Naive B cell (primary cell): ENCODE measurements at regions not wholly inside any gene's neighbourhood (a gene's known extent, or its start where the extent isn't known, plus 50 kb on each side); places are given as distances from the start of the nearest gene placed in this dataset.

Experiments
- ATAC-seq, 2 donors: fragments of 150-1000 bp; cut with Tn5 transposase; 2 replicates each; pipeline ENCODE4 v1.10.0; 2021; ENCODE audit warnings: low read depth in 2 of 2, mild to moderate bottlenecking in 2 of 2, moderate library complexity in 2 of 2
- DNase-seq: peaks from one replicate; pipeline ENCODE4 v3.0.0; 2022
- H3K27ac Mint-ChIP-seq, 6 donors: one replicate each; pipeline ENCODE4 v1.8.0; 2020 to 2022; ENCODE audit warnings: mild to moderate bottlenecking in 6 of 6, mixed read lengths in 6 of 6, moderate library complexity in 5 of 6, inconsistent platforms in 2 of 6
- H3K27me3 Mint-ChIP-seq, 3 donors: one replicate each; pipeline ENCODE4 v1.8.0; 2021 to 2022; ENCODE audit warnings: mixed read lengths in 3 of 3, mild to moderate bottlenecking in 1 of 3
- H3K36me3 Mint-ChIP-seq, 2 donors: one replicate each; pipeline ENCODE4 v1.8.0; 2020 to 2022; ENCODE audit warnings: mixed read lengths in 2 of 2, inconsistent platforms in 1 of 2, mild to moderate bottlenecking in 1 of 2
- H3K4me1 Mint-ChIP-seq, 3 donors: one replicate each; pipeline ENCODE4 v1.8.0; 2020 to 2022; ENCODE audit warnings: mixed read lengths in 3 of 3, inconsistent platforms in 1 of 3, mild to moderate bottlenecking in 1 of 3, moderate library complexity in 1 of 3
- H3K4me3 Mint-ChIP-seq, 8 donors: one replicate each; pipeline ENCODE4 v1.8.0; 2020 to 2022; ENCODE audit warnings: mild to moderate bottlenecking in 8 of 8, mixed read lengths in 8 of 8, moderate library complexity in 8 of 8, inconsistent platforms in 2 of 8
- H3K9me3 Mint-ChIP-seq, 7 donors: one replicate each; pipeline ENCODE4 v1.8.0; 2020 to 2022; ENCODE audit warnings: mixed read lengths in 7 of 7, mild to moderate bottlenecking in 5 of 7, inconsistent platforms in 2 of 7, moderate library complexity in 1 of 7

DNA sequence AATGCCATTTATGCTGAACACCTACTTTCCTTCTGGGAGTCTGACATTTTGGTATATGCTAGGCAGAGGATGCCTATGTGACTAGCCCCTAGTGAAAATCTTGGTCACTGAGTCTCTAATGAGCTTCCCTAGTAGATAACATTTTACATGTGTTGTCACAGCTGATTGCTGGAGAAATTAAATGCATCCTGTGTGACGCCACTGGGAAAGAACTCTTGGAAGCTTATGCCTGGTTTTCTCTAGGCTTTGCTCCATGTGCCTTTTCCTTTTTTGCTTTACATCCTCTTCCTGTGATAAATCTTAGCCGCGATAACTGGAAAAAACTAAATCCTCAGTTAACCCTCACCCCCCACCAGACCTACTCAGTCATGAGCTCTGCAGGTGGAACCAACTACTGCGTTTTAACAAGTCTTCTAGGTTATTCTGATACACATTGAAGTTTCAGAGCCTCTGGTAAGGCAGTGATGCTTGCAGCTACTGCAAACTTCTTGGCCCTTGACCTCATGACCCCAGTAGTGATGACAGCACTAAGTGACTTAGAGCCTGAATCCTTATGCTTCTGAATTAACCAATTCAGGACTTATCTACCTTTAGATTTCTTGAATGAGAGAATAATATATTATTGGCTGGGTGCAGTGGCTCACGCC is 292.4 kb upstream of the SOX14 start:
- H3K4me3 Mint-ChIP-seq, result no peak overlapping the region

DNA sequence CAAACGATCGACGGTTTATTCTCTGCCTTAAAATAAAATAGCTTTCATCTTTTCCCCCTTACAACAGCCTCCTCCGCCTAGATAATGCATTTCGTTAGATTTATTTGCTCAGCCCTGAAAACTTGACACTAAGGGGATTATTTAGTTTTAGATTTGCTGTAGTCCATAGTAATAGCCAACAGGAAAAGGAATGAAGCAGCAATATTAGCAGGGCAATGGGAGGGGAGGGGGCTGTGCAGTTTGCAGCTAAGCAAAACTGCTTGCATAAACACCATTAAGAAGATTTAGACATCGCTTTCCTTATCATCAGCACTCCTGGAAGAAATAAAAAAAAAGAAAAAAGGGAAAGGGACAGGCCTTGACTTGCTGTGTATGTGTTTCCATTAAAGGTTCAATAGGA is 286.5 kb upstream of the SOX14 start:
- no peaks in the 10 kb centered on the region for H3K27me3 Mint-ChIP-seq
- H3K4me1 Mint-ChIP-seq, result no peaks in the 10 kb centered on the region
- no peaks in the 10 kb centered on the region for H3K36me3 Mint-ChIP-seq
- H3K27ac Mint-ChIP-seq, result no peak overlapping the region
- peaks cover 4 to 14% (median 7%) of the 10 kb centered on the region in 7 donors for H3K9me3 Mint-ChIP-seq
- no peak for ATAC-seq
- DNase-seq, result no peak
- H3K4me3 Mint-ChIP-seq, result no peak overlapping the region

More for the DNA sequence above, 292.4 kb upstream of the SOX14 start:
- ATAC-seq (no peak), DNase-seq (no peak)
- peaks cover 0 to 7% (median 2%) of the 10 kb centered on the region in 7 donors for H3K9me3 Mint-ChIP-seq
- no peaks in the 10 kb centered on the region for H3K36me3 Mint-ChIP-seq
- no peaks in the 10 kb centered on the region for H3K27me3 Mint-ChIP-seq
- H3K4me1 Mint-ChIP-seq, result no peaks in the 10 kb centered on the region
- no peak overlapping the region for H3K27ac Mint-ChIP-seq

DNA sequence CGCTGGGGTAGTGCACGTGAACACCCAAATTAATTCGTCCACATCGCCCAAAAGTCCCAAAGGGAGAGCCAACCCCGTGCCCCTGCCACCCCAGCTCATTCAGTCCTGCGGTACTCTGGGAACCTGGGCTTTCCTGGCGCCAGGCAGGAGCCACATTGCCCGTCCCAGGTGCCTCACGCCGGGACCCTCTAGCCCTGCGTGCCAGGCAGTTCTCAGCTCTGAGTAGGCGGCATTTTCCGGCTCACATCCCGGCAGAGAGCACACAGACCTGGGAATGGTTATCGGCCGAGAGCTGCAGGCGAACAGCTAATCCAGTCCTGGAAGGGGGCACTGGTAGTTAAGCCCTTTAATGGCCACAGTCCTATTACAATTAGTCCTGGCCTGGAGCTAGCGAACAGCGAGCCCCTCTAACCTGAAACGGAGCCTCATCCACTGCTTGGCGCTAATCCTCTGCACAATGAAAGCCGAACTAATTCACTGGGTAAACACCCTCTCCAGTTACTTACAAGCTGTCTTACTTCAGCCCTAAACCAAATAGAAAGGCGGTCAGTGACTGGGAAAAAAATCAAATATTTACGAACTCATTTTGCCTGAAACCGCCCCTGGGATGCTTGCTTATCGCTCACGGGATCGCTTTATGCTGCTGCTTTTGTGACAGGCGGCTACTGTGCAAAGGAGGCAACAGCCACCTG is 254.6 kb upstream of the SOX14 start:
- no peak overlapping the region for H3K4me3 Mint-ChIP-seq
- DNase-seq (no peak), ATAC-seq (no peak)
- no peaks in the 10 kb centered on the region for H3K36me3 Mint-ChIP-seq
- no peak overlapping the region for H3K27ac Mint-ChIP-seq
- no peaks in the 10 kb centered on the region for H3K4me1 Mint-ChIP-seq
- H3K9me3 Mint-ChIP-seq, result peaks cover 0 to 14% (median 7%) of the 10 kb centered on the region in 7 donors
- no peaks in the 10 kb centered on the region for H3K27me3 Mint-ChIP-seq

DNA sequence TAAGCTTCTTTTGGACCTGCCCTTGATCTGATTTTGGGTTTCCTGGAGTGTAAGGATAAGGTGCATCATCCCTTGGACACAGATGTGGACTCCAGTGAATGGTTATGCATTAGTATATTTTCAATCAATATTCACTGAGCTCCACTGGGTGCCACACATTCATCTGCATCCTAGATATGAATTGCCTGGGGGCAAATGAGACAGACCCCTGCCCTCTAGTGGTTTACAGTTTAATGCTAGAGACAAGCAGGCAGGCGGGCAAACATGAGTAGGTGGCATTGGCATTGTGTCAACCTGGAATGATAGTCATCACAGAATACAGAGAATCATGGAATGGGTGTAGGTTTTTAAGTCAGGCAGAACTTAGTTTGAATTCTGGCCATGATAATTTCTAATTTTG is 252.5 kb upstream of the SOX14 start:
- Mint-ChIP-seq H3K4me3 (no peak overlapping the region), H3K4me1 (no peaks in the 10 kb centered on the region), H3K36me3 (no peaks in the 10 kb centered on the region), H3K27me3 (no peaks in the 10 kb centered on the region), H3K9me3 (peaks cover 0 to 7% (median 4%) of the 10 kb centered on the region in 7 donors), H3K27ac (no peak overlapping the region)
- DNase-seq (no peak), ATAC-seq (no peak)

DNA sequence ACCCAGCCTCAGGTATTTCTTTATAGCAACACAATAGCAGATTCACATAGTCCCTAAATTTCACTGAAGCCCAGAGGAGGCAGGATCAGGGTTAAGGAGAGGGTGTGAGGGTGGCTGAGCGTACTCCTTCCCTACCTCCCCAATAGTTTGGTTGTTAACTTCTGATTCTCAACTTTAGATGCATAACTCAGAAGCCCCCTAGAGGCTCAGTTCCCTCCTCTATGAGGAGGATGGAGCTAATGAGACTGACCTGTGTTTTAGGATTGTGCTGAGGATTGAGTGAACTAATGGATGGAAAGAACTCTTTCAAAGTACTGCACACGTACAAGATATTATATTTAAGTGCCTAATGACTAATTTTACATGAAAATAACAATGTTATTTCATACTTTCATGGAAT is 249.3 kb upstream of the SOX14 start:
- Mint-ChIP-seq H3K27me3 (no peaks in the 10 kb centered on the region), H3K27ac (no peak overlapping the region), H3K4me1 (no peaks in the 10 kb centered on the region), H3K4me3 (no peak overlapping the region), H3K36me3 (no peaks in the 10 kb centered on the region), H3K9me3 (peaks cover 0 to 9% (median 4%) of the 10 kb centered on the region in 7 donors)
- ATAC-seq (no peak), DNase-seq (no peak)

DNA sequence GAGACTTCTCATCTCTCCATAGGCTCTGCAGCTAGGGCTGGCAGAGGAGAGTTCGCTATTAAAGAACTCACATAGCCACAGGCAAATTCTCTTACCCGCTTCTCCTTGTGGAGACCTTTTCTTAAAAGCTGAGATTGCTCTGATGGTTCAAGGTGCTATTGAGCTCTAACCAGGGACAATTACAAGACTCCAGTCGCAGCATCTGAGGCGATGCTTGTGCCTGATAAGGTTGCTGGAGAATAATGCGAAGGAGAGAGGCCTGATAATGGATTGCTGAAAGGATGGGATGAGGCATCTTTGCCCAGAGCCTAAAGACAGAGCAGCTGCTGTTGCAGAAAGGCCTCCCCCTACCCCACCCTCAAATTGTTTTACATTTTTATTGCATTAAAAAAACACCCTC is 244.5 kb upstream of the SOX14 start:
- ATAC-seq, result no peak
- Mint-ChIP-seq H3K9me3 (peaks cover 0 to 9% (median 2%) of the 10 kb centered on the region in 7 donors), H3K4me3 (no peak overlapping the region), H3K27ac (no peak overlapping the region), H3K36me3 (no peaks in the 10 kb centered on the region), H3K27me3 (no peaks in the 10 kb centered on the region), H3K4me1 (no peaks in the 10 kb centered on the region)
- DNase-seq, result no peak

DNA sequence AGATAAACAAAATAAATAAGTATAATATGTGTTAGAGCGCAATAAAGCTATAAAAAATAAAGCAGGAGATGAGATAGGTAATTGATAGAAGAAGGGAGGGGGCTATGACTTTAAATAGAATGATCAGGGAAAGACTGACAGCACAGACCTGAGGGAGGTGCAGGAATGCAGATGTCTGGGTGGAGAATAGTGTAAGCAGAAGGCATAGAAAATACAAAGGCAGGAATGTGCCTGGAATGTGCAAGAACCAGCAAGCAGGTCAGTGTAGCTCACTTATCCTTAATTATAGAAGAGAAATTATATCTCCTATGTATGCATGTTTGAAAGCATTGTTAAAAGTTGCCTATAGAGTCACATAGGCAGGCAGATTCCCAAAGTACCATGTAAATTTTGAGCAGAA is 239.4 kb upstream of the SOX14 start:
- Mint-ChIP-seq H3K27ac (no peak overlapping the region), H3K9me3 (peaks cover 0 to 8% (median 4%) of the 10 kb centered on the region in 7 donors), H3K4me1 (no peaks in the 10 kb centered on the region), H3K36me3 (no peaks in the 10 kb centered on the region), H3K27me3 (no peaks in the 10 kb centered on the region), H3K4me3 (no peak overlapping the region)
- no peak for DNase-seq
- ATAC-seq, result no peak

DNA sequence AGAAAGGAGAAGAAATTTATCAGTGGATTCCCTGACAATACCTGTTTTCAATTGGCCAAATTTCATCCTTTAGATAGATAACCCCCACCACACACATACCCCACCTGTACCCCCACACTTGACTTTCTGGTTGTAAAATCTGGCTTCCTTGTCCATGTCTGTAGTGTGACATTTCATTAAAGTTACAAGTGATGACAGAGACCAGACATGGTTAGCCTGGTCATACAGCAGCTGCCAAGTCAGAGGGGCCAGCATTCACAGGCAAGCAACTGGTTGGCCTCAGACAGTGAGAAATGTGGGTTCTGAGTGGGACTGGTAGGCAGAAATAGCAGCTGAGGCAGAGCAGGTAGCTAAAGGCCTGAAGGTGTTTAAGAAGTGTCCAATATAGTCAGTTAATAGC is 238.6 kb upstream of the SOX14 start:
- Mint-ChIP-seq H3K27ac (no peak overlapping the region), H3K4me1 (no peaks in the 10 kb centered on the region), H3K27me3 (no peaks in the 10 kb centered on the region), H3K4me3 (no peak overlapping the region), H3K36me3 (no peaks in the 10 kb centered on the region), H3K9me3 (peaks cover 0 to 10% (median 5%) of the 10 kb centered on the region in 7 donors)
- no peak for ATAC-seq
- no peak for DNase-seq

DNA sequence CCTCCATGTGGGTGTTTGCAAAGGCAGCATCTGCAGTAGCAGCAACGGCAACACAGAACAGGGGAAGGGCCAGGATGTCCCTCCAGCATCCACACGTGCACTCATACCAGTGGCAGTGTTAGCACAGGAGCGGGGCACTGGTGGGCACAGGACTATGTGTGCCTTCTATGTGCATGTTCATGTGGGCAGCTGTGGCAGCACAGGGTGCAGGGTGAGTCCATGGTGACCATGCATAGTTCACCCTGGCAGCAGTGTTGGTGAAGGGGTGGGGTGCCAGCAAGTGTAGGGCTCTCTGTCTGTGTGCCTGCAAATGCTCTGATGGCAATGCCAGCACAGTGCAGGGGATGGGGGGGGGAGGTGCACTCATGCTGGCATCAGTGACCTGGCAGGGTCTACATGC is 222.1 kb upstream of the SOX14 start:
- Mint-ChIP-seq H3K9me3 (peaks cover 10 to 39% (median 18%) of the 10 kb centered on the region in 7 donors), H3K4me1 (no peaks in the 10 kb centered on the region), H3K27ac (no peak overlapping the region), H3K36me3 (no peaks in the 10 kb centered on the region), H3K27me3 (no peaks in the 10 kb centered on the region), H3K4me3 (no peak overlapping the region)
- DNase-seq, result no peak
- no peak for ATAC-seq

DNA sequence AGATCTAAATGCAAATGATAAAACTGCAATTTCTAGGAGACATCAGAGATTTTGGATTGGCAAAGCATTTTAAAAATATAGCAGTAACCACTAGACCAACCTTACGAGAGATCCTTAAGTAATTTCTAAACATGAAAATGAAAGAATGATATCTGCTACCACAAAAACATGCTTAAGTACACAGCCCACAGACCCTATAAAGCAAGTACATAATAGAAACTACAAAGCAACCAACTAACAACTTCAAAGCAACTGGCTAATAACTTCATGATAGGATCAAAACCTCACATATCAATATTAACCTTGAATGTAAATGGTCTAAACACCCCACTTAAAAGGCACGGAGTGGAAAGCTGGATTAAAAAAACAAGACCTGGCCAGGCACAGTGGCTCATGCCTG is 209.9 kb upstream of the SOX14 start:
- no peak overlapping the region for H3K27ac Mint-ChIP-seq
- H3K36me3 Mint-ChIP-seq, result no peaks in the 10 kb centered on the region
- H3K4me1 Mint-ChIP-seq, result no peaks in the 10 kb centered on the region
- H3K4me3 Mint-ChIP-seq, result no peak overlapping the region
- no peak for ATAC-seq
- no peaks in the 10 kb centered on the region for H3K27me3 Mint-ChIP-seq
- H3K9me3 Mint-ChIP-seq, result peaks cover 4 to 31% (median 12%) of the 10 kb centered on the region in 7 donors
- DNase-seq, result no peak

DNA sequence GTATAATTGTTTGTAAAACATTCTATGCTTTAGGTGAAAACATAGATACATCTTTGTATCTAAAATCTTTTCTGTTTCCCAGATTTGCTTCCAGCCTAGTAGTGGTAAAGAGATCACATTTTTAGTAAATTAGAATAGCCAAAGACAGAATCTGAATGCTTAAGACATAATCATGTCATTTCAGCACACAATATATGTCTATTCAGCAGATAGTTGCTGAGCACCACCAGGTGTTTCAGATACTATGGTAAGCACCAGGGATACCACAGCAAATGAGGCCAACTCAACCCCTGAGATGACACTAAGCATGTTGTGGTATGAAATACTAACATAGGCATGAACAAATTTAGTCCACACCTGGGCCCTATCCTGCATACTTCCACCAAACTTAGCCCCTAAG is 195.2 kb upstream of the SOX14 start:
- Mint-ChIP-seq H3K27ac (no peak overlapping the region), H3K27me3 (no peaks in the 10 kb centered on the region), H3K36me3 (no peaks in the 10 kb centered on the region), H3K4me3 (no peak overlapping the region), H3K4me1 (no peaks in the 10 kb centered on the region), H3K9me3 (peaks cover 3 to 30% (median 6%) of the 10 kb centered on the region in 7 donors)
- no peak for DNase-seq
- no peak for ATAC-seq

DNA sequence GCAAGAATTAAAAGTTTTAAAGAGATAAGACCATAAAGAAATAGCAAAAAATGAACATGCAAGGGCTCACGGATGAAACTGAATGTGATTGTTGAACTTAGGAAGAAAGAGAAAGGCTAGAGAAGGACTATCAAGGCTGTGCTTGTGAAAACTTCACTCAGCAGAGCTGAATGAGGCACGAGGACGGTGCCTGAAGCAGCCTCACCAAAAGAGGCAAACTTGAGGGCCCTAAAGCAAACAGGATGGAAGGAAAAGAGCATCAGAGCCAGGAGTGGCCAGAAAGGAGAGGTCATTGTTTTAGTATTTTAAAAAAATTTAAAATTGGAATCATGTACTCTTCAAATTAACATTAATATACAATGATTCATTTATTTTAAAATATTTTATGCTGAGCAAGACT is 191.2 kb upstream of the SOX14 start:
- Mint-ChIP-seq H3K4me3 (no peak overlapping the region), H3K4me1 (no peaks in the 10 kb centered on the region), H3K27ac (no peak overlapping the region), H3K27me3 (no peaks in the 10 kb centered on the region), H3K36me3 (no peaks in the 10 kb centered on the region), H3K9me3 (peaks cover 0 to 9% (median 0%) of the 10 kb centered on the region in 7 donors)
- no peak for DNase-seq
- ATAC-seq, result no peak

DNA sequence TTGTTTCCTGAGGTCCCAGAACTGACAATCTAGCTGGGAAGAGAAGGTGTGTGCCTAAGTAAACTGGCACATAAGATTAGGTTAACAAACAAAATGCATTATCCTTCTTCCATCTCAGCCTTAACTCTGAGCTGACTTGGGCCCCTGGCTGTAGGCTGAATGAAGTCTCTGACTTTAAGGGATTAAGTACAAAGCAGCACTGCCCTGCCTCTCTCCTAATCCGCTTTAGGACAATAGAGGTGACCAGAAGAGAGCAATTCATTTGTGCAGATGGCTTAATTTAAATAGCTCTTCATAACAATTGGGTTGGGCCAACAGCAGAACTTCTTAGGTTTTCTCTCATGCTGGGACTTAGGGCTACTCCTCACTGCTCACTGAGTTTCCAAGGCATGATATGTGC is 181.6 kb upstream of the SOX14 start:
- H3K36me3 Mint-ChIP-seq, result no peaks in the 10 kb centered on the region
- no peaks in the 10 kb centered on the region for H3K4me1 Mint-ChIP-seq
- DNase-seq (no peak), ATAC-seq (no peak)
- H3K27ac Mint-ChIP-seq, result no peak overlapping the region
- H3K9me3 Mint-ChIP-seq, result peaks cover 0 to 29% (median 9%) of the 10 kb centered on the region in 7 donors
- no peak overlapping the region for H3K4me3 Mint-ChIP-seq
- H3K27me3 Mint-ChIP-seq, result no peaks in the 10 kb centered on the region

DNA sequence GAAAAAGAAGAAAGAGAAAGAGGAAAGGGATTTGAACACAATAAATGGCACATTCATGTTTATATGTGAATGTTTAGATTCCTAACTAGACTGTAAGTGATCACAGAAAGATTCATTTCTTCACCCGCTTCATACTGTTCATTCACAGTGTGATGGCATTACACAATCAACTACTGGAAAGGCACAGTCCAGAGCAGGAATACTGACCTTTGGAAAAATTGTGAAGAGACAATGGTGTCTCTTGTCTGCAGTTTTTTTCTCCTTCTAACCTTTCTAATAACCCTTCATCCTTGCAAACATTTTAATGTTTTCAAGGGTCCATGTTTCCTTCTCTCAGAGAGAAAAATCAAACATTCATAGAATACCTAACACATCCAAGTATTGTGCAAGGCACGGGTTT is 180.9 kb upstream of the SOX14 start:
- H3K4me1 Mint-ChIP-seq, result no peaks in the 10 kb centered on the region
- no peak overlapping the region for H3K4me3 Mint-ChIP-seq
- H3K36me3 Mint-ChIP-seq, result no peaks in the 10 kb centered on the region
- H3K27ac Mint-ChIP-seq, result no peak overlapping the region
- DNase-seq (no peak), ATAC-seq (no peak)
- H3K27me3 Mint-ChIP-seq, result no peaks in the 10 kb centered on the region
- H3K9me3 Mint-ChIP-seq, result peaks cover 2 to 29% (median 9%) of the 10 kb centered on the region in 7 donors
